B cell (primary cell): ENCODE measurements at regions not wholly inside any gene's neighbourhood (a gene's known extent, or its start where the extent isn't known, plus 50 kb on each side); places are given as distances from the start of the nearest gene placed in this dataset.

Experiments
- ATAC-seq: fragments of 200-7000 bp; cut with Tn5 transposase; one replicate; pipeline ENCODE4 v1.10.0; 2021; ENCODE audit warnings: low read depth, mild to moderate bottlenecking, moderate number of reproducible peaks, moderate library complexity
- CTCF ChIA-PET: fragments of 350-600 bp; sonication (Branson Sonifier 250); formaldehyde crosslinking; loops from one replicate; lab custom pipeline; 2021; ENCODE audit warnings: antibody characterized with exemption, inconsistent platforms; lab: Charles Lee
- POLR2A ChIA-PET: fragments of 350-600 bp; sonication (Branson Sonifier 250); formaldehyde crosslinking; loops from one replicate; lab custom pipeline; 2021; ENCODE audit warnings: antibody characterized with exemption; lab: Charles Lee
- DNase-seq: peaks from one replicate; pipeline ENCODE4 v3.0.0; 2013
- H2AFZ ChIP-seq: 2 replicates; pipeline ENCODE4 v1.6.1; 2012; ENCODE audit warnings: mild to moderate bottlenecking, low read depth, low read length; ENCODE audit not compliant: insufficient read depth, poor library complexity, severe bottlenecking
- H3K27ac ChIP-seq, 2 donors: 1 replicate in 1 of 2; 2 replicates in 1 of 2; pipeline ENCODE4 v1.5.1; 2012 to 2013; ENCODE audit warnings: low read length in 2 of 2, mild to moderate bottlenecking in 2 of 2, moderate library complexity in 1 of 2
- H3K27me3 ChIP-seq, 4 experiments: fragments of 200-600 bp in 1 of 4; sonication (generic) in 1 of 4; replicated peaks in 1 of 4; 1 replicate in 2 of 4; 2 replicates in 2 of 4; pipeline versions ENCODE4 v1.6.1 to v1.7.0; 2013 to 2016; ENCODE audit warnings: low read length in 3 of 4, mild to moderate bottlenecking in 2 of 4, mixed read lengths in 1 of 4, moderate library complexity in 1 of 4; ENCODE audit not compliant: insufficient read depth in 4 of 4, control insufficient read depth in 3 of 4; ENCODE audit errors: control extremely low read depth in 1 of 4
- H3K36me3 ChIP-seq, 2 experiments: replicated peaks in 1 of 2; 1 replicate in 1 of 2; 2 replicates in 1 of 2; pipeline versions ENCODE4 v1.6.1 to v1.7.1; 2013; ENCODE audit warnings: low read length in 1 of 2; ENCODE audit not compliant: insufficient read depth in 2 of 2, control insufficient read depth in 1 of 2; ENCODE audit errors: control extremely low read depth in 1 of 2, extremely low read depth in 1 of 2
- H3K4me1 ChIP-seq, 2 donors: fragments of 200-600 bp in 1 of 2; sonication (generic) in 1 of 2; 1 replicate in 1 of 2; 2 replicates in 1 of 2; pipeline versions ENCODE4 v1.5.1 to v1.6.1; 2013 to 2017; ENCODE audit warnings: low read length in 2 of 2; ENCODE audit not compliant: control insufficient read depth in 2 of 2, insufficient read depth in 2 of 2
- H3K4me2 ChIP-seq: replicated peaks from 2 replicates; pipeline ENCODE3; 2012; ENCODE audit warnings: mild to moderate bottlenecking, low read depth, low read length; ENCODE audit not compliant: poor library complexity, severe bottlenecking
- H3K4me3 ChIP-seq, 5 experiments: fragments of 200-600 bp in 1 of 5; sonication (generic) in 1 of 5; 1 replicate in 3 of 5; 2 replicates in 2 of 5; pipeline versions ENCODE4 v1.5.1 to v1.7.0; 2011 to 2016; ENCODE audit warnings: low read length in 4 of 5, mild to moderate bottlenecking in 4 of 5, low read depth in 2 of 5, control low read depth in 1 of 5, moderate library complexity in 1 of 5; ENCODE audit not compliant: insufficient read depth in 1 of 5; ENCODE audit errors: control extremely low read depth in 1 of 5, extremely low read depth in 1 of 5
- H3K79me2 ChIP-seq: fragments of 200-600 bp; sonication (generic); one replicate; pipeline ENCODE4 v1.6.0; 2016; ENCODE audit warnings: low read length; ENCODE audit not compliant: control insufficient read depth, insufficient read depth
- H3K9ac ChIP-seq: fragments of 200-600 bp; sonication (generic); 2 replicates; pipeline ENCODE4 v1.6.1; 2017; ENCODE audit warnings: mild to moderate bottlenecking, low read length, moderate library complexity
- H3K9me3 ChIP-seq, 3 donors: one replicate each; pipeline versions ENCODE4 v1.6.1 to v1.7.1; 2013; ENCODE audit warnings: low read length in 2 of 3; ENCODE audit not compliant: control insufficient read depth in 2 of 3, insufficient read depth in 1 of 3; ENCODE audit errors: control extremely low read depth in 1 of 3
- H4K20me1 ChIP-seq: 2 replicates; pipeline ENCODE4 v1.6.0; 2012; ENCODE audit warnings: mild to moderate bottlenecking, low read length; ENCODE audit not compliant: insufficient read depth, control insufficient read depth, poor library complexity, severe bottlenecking
- H3K27ac Mint-ChIP-seq: one replicate; pipeline ENCODE4 v1.8.0; 2021; ENCODE audit warnings: mixed read lengths
- H3K27me3 Mint-ChIP-seq: one replicate; pipeline ENCODE4 v1.8.0; 2021; ENCODE audit warnings: mixed read lengths
- H3K4me1 Mint-ChIP-seq: one replicate; pipeline ENCODE4 v1.8.0; 2021; ENCODE audit warnings: mixed read lengths
- H3K4me3 Mint-ChIP-seq: one replicate; pipeline ENCODE4 v1.8.0; 2021; ENCODE audit warnings: mixed read lengths
- H3K9me3 Mint-ChIP-seq: one replicate; pipeline ENCODE4 v1.8.0; 2022; ENCODE audit warnings: mixed read lengths; ENCODE audit not compliant: insufficient read depth
- EZH2 ChIP-seq: IDR thresholded peaks from 2 replicates; pipeline ENCODE4 v1.6.1; 2012; ENCODE audit warnings: borderline replicate concordance, low read depth, mild to moderate bottlenecking, moderate library complexity, low read length; ENCODE audit not compliant: insufficient read depth, poor library complexity, severe bottlenecking
- WGBS: methylation state at CpG from one replicate; pipeline ENCODE4 v1.1.5; 2013; ENCODE audit warnings: missing lambda C conversion rate; ENCODE audit not compliant: insufficient coverage; 5-methylcytosine and 5-hydroxymethylcytosine counted together
- intact Hi-C: fragments of 100-400 bp; cut with micrococcal nuclease; formaldehyde crosslinking; loops from one replicate; pipeline ENCODE4 v1.10.0; 2022
- TF ChIP-seq, protein P1 (sequence below): fragments of 200-600 bp; IDR thresholded peaks from one replicate; pipeline ENCODE4 v1.8.0; 2022; ENCODE audit warnings: antibody characterized with exemption, mild to moderate bottlenecking

- no peak overlapping the region for H3K27ac ChIP-seq
- ChIA-PET CTCF (no interaction called here), POLR2A (no interaction called here)
- H3K4me2 ChIP-seq = no peak overlapping the region
- Mint-ChIP-seq H3K27me3 (no peaks in the 10 kb centered on the region), H3K27ac (no peak overlapping the region), H3K4me3 (no peak overlapping the region), H3K4me1 (no peaks in the 10 kb centered on the region), H3K9me3 (no peaks in the 10 kb centered on the region)
- H3K4me1 ChIP-seq = no peaks in the 10 kb centered on the region
- H3K4me3 ChIP-seq = no peak overlapping the region
- H3K9me3 ChIP-seq = no peaks in the 10 kb centered on the region
- H3K27me3 ChIP-seq = no peaks in the 10 kb centered on the region
- H2AFZ ChIP-seq = no peak overlapping the region
- no peaks in the 10 kb centered on the region for H4K20me1 ChIP-seq
- DNase-seq (no peak), ATAC-seq (no peak)
- H3K9ac ChIP-seq = no peak overlapping the region
- no peaks in the 10 kb centered on the region for H3K79me2 ChIP-seq
- H3K36me3 ChIP-seq = no peaks in the 10 kb centered on the region
- intact Hi-C loops = no loop called here
- TF ChIP-seq, protein P1, sequence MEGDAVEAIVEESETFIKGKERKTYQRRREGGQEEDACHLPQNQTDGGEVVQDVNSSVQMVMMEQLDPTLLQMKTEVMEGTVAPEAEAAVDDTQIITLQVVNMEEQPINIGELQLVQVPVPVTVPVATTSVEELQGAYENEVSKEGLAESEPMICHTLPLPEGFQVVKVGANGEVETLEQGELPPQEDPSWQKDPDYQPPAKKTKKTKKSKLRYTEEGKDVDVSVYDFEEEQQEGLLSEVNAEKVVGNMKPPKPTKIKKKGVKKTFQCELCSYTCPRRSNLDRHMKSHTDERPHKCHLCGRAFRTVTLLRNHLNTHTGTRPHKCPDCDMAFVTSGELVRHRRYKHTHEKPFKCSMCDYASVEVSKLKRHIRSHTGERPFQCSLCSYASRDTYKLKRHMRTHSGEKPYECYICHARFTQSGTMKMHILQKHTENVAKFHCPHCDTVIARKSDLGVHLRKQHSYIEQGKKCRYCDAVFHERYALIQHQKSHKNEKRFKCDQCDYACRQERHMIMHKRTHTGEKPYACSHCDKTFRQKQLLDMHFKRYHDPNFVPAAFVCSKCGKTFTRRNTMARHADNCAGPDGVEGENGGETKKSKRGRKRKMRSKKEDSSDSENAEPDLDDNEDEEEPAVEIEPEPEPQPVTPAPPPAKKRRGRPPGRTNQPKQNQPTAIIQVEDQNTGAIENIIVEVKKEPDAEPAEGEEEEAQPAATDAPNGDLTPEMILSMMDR = no peak
- no peak for TF ChIP-seq EZH2
Observed at GRCh38 chr13:105436943-105437342, 1098.5 kb downstream of the EFNB2 start.

DNA sequence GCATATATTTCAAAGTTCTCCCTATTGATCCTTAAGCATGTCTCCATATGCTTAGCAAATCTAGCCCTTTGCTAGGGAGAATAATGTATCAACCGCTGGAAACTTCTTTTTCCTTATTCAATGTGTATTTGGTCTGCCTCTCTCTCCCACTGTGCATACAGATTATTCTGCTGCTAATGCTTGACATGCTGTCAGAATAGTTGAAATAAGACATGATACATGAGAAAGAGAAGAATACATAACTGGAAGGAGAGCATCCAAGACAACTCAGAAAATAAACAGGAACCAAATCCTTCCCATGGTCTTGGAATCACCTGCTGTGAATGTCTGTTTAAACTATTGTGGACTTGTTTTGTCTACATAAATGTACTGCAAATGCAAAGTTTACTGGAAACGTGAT lies 1103.0 kb downstream of the EFNB2 start:
- ChIA-PET CTCF (no interaction called here), POLR2A (no interaction called here)
- Mint-ChIP-seq H3K4me3 (no peak overlapping the region), H3K27me3 (no peaks in the 10 kb centered on the region), H3K4me1 (no peaks in the 10 kb centered on the region), H3K9me3 (no peaks in the 10 kb centered on the region), H3K27ac (no peak overlapping the region)
- Histone ChIP-seq H3K4me2 (no peak overlapping the region), H2AFZ (no peak overlapping the region), H3K27ac (no peak overlapping the region), H4K20me1 (no peaks in the 10 kb centered on the region), H3K36me3 (no peaks in the 10 kb centered on the region), H3K4me3 (no peak overlapping the region), H3K9me3 (peaks cover 0 to 3% (median 0%) of the 10 kb centered on the region in 3 donors), H3K27me3 (no peaks in the 10 kb centered on the region), H3K4me1 (no peaks in the 10 kb centered on the region), H3K79me2 (no peaks in the 10 kb centered on the region), H3K9ac (no peak overlapping the region)
- no peak for ATAC-seq
- no CpG with 5 or more reads among the region's 2 CpGs for WGBS
- no peak for DNase-seq
- intact Hi-C loops = no loop called here
- no peak for TF ChIP-seq EZH2
- TF ChIP-seq, protein P1 = no peak
